Coronary artery (tissue), 2 donors: ENCODE measurements at regions not wholly inside any gene's neighbourhood (a gene's known extent, or its start where the extent isn't known, plus 50 kb on each side); places are given as distances from the start of the nearest gene placed in this dataset.

Experiments used
- DNase-seq: peaks from one replicate; pipeline ENCODE4 v3.0.0-alpha.2; 2017; ENCODE audit warnings: low spot score
- H3K27ac ChIP-seq, 2 donors: fragments of 200-600 bp; sonication (generic); one replicate each; pipeline ENCODE4 v1.5.1; 2016 to 2019
- H3K4me3 ChIP-seq: fragments of 200-600 bp; sonication (generic); 2 replicates; pipeline ENCODE4 v1.5.1; 2016; ENCODE audit warnings: mild to moderate bottlenecking, moderate library complexity
- TF ChIP-seq, protein P1 (sequence below): fragments of 200-600 bp; sonication (generic); IDR thresholded peaks from one replicate; pipeline ENCODE4 v1.5.1; 2019; ENCODE audit warnings: antibody characterized with exemption

DNA sequence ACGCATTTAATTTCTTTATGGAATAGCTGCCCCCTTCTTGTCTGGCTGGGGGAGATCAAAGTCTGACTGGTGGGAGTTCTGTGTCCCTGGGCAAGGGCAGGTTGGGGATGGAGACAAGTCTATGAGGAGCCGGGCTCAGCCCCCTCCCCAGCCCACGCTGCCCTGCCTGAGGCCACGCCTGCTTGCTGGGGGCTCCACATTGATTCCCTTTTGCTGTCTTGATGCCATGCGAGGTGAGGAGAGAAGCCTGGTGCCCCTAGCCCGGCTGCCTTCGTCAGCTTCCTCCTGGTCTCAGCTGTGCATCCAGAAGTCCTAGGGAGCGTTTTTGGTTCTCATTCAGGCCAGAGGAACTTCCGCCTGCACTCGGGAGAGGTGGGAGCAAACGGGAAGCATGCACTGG lies 247.9 kb downstream of the NDUFA10 start:
- DNase-seq: peak; percentile 49
- no peak overlapping the region for H3K27ac ChIP-seq
- H3K4me3 ChIP-seq: no peak overlapping the region
- TF ChIP-seq, protein P1, sequence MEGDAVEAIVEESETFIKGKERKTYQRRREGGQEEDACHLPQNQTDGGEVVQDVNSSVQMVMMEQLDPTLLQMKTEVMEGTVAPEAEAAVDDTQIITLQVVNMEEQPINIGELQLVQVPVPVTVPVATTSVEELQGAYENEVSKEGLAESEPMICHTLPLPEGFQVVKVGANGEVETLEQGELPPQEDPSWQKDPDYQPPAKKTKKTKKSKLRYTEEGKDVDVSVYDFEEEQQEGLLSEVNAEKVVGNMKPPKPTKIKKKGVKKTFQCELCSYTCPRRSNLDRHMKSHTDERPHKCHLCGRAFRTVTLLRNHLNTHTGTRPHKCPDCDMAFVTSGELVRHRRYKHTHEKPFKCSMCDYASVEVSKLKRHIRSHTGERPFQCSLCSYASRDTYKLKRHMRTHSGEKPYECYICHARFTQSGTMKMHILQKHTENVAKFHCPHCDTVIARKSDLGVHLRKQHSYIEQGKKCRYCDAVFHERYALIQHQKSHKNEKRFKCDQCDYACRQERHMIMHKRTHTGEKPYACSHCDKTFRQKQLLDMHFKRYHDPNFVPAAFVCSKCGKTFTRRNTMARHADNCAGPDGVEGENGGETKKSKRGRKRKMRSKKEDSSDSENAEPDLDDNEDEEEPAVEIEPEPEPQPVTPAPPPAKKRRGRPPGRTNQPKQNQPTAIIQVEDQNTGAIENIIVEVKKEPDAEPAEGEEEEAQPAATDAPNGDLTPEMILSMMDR: no peak

DNA sequence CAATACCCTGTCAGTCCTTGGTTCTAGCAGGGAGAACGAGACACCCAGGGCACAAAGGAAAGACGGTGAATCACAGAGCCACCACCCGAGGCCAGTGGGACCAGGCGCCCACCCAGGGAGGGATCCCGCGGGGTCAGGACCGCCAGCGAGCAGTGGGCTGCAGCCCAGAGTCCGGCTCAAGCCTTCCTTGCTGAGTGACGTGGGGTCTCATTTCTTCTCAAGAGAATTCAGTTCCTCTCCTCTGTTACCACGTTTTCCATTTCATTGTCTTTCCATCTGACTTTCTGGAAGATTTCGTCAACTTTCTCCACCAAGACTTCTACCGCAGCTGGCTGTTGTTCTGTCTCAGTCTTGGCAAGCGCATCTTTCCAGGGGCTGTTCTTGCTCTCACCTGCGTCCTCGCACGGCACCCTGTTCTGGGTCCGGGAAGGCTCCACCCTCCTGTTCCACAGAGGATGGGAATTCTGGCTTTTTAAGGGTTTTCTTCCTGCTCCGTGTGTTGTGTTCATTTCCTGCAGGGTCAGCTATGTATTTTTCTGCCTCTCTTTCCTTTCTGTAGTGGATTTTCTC lies 248.6 kb downstream of the NDUFA10 start:
- H3K4me3 ChIP-seq: no peak overlapping the region
- no peak overlapping the region for H3K27ac ChIP-seq
- TF ChIP-seq, protein P1: no peak
- DNase-seq: peak; percentile 64

DNA sequence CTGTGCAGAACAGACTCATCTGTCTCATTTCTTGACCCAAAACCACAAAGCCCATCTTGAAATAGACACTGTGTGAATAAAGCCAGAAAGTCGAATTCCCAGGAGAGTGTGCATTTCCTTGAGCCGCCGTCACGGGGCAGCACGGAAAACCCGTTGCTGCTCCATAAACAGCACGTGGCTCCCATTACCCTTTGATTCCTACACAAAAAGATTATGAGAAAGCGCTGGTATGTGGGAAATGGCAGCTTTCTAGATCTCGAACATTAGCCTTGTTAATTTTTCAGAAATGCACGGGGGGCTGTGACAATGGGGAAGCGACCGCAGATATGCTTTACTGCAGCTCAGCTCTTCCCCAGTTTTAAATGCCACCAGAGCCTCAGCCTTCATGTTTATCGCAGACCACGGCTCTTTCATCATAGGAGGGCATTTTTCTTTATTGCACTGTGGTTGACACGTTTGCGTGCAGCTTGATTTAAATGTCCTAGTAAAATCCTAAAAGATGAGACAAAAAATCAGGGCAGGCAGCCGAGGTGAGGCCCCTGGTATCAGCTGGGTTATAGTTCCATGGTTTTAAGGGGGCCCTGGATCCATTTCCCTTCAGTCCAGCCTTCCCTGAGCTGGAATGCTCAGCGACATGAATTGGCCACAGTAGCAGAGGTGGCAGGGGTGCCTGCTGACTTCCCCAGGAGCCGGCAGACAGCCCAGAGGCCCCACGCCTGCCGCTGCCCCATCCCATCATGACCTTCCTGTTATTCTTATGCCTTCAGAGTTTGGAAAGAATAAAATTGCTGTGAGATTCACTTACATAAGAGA lies 249.3 kb downstream of the NDUFA10 start:
- DNase-seq: peak; percentile 45
- no peak overlapping the region for H3K4me3 ChIP-seq
- TF ChIP-seq, protein P1: no peak
- no peak overlapping the region for H3K27ac ChIP-seq

DNA sequence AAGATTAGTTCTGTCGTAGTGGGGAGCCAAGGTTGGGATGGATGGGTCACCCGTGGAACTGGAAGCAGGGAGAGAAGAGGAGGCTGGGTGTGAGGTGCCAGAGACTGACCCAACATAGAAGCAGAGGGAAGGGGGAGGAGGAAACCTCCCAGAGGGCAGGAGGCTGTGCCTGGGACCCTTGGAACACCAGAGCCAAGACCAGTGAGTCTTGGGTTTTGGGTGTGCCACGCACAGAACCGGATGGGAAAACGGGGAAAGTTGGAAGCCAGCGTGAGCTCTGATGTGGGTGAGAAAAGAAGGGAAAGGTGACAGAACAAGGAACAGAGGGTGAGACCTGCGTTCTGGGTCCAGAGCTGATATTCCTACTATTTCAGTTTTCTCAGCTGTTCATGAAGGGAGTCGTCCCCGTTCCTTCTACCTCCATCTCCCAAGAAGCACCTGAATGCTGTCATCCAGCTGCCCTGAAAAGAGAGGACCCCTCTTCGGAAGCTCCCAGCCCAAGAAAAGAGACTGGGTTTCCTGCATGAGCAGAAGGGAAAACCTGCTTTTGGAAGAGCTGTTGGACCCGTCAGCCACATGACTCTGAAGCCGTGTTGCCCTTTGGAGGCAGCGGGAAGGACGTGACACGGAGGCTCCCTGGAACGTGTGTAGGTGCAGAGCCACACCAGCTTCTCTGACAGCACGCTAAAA lies 250.1 kb downstream of the NDUFA10 start:
- TF ChIP-seq, protein P1: no peak
- DNase-seq: peak; percentile 38
- no peak overlapping the region for H3K4me3 ChIP-seq
- no peak overlapping the region for H3K27ac ChIP-seq

DNA sequence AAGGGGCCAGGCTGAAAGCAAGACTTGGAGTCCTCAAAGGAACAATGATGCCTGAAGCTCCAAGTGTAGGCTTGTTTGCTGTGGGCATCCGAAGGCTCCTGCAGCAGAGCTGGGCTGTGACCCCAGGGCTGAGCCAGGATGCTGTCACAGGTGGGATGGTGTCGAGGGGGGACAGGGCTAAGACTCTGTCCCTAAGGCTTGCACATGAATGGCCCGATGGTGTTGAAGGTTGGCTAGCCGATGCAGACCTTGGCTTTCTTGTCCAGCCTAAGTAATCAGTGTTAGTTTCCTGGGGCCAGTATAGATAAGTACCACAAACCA lies 251.0 kb downstream of the NDUFA10 start:
- TF ChIP-seq, protein P1: no peak
- H3K4me3 ChIP-seq: no peak overlapping the region
- no peak overlapping the region for H3K27ac ChIP-seq
- no peak for DNase-seq

DNA sequence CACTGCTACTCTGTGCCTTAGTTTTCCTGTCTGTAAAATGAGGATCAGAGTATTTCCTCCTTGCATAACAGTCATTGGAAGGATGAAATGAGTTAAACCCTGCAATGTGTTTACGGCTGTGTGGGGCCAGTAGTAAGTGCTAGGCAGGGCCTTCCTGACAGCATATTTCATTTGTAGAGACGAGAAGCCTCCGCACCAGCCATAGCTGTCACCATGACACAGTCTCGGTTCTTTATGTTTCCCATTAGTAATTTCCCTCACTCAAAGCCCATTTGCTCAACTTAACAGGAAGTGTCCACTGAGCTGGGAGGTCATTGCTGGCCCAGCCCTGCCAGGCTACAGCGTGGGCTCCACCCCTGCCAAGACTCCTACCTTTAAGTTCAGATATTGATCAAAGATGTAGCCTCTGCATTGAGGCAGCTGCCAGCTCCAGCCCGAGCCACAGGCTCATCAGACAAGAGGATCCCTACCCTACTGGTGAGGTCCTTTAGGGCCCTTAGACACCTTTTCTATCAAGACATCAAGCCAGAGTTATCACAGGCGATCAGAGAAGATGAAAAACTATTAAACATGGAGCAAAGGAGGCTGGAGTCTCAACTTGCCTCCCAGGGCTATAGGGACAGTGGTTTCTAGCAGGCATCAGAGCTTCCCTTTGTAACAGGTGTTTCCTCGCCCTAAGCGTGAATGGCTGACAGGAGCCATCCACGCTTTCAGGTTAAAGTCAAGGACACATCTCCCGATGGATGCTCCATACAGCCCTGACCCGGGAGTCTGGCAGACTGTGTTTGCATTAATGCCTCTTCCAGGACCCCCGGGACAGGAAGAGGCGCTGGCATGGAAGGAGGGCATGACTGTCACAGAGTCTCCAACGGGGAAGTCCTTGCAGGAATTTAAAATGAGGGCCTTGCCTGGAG lies 251.7 kb downstream of the NDUFA10 start:
- no peak overlapping the region for H3K4me3 ChIP-seq
- TF ChIP-seq, protein P1: no peak
- no peak overlapping the region for H3K27ac ChIP-seq
- DNase-seq: peak; percentile 62
